PC-3 (cell line): ENCODE measurements at regions not wholly inside any gene's neighbourhood (a gene's known extent, or its start where the extent isn't known, plus 50 kb on each side); places are given as distances from the start of the nearest gene placed in this dataset.

ENCODE experiments used
- EZH2 ChIP-seq: fragments of 300-600 bp; sonication (generic); IDR thresholded peaks from one replicate; pipeline ENCODE4 v1.6.1; 2017; ENCODE audit warnings: antibody characterized with exemption, mild to moderate bottlenecking, low read length; ENCODE audit not compliant: unreplicated experiment
- EZH2phosphoT487 ChIP-seq: fragments of 300-600 bp; sonication (generic); IDR thresholded peaks from 2 replicates; pipeline ENCODE4 v1.6.1; 2018; ENCODE audit warnings: mild to moderate bottlenecking, antibody characterized with exemption, low read length, borderline replicate concordance
- TF ChIP-seq, protein P1 (sequence below): fragments of 300-600 bp; sonication (generic); conservative IDR thresholded peaks from 2 replicates; pipeline ENCODE4 v1.5.1; 2017; ENCODE audit warnings: antibody characterized with exemption, low read depth, mild to moderate bottlenecking, low read length

- TF ChIP-seq, protein P1, sequence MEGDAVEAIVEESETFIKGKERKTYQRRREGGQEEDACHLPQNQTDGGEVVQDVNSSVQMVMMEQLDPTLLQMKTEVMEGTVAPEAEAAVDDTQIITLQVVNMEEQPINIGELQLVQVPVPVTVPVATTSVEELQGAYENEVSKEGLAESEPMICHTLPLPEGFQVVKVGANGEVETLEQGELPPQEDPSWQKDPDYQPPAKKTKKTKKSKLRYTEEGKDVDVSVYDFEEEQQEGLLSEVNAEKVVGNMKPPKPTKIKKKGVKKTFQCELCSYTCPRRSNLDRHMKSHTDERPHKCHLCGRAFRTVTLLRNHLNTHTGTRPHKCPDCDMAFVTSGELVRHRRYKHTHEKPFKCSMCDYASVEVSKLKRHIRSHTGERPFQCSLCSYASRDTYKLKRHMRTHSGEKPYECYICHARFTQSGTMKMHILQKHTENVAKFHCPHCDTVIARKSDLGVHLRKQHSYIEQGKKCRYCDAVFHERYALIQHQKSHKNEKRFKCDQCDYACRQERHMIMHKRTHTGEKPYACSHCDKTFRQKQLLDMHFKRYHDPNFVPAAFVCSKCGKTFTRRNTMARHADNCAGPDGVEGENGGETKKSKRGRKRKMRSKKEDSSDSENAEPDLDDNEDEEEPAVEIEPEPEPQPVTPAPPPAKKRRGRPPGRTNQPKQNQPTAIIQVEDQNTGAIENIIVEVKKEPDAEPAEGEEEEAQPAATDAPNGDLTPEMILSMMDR: no peak
- TF ChIP-seq EZH2 (no peak), EZH2phosphoT487 (no peak)
These were observed 336.5 kb downstream of the CYP26B1 start for GRCh38 chr2:71811157-71811556.
